ENCODE measurements at regions not wholly inside any gene's neighbourhood (a gene's known extent, or its start where the extent isn't known, plus 50 kb on each side); places are given as distances from the start of the nearest gene placed in this dataset.
A peak's percentile ranks its signal among the peaks of the same experiment; 100 is the strongest.

DNA sequence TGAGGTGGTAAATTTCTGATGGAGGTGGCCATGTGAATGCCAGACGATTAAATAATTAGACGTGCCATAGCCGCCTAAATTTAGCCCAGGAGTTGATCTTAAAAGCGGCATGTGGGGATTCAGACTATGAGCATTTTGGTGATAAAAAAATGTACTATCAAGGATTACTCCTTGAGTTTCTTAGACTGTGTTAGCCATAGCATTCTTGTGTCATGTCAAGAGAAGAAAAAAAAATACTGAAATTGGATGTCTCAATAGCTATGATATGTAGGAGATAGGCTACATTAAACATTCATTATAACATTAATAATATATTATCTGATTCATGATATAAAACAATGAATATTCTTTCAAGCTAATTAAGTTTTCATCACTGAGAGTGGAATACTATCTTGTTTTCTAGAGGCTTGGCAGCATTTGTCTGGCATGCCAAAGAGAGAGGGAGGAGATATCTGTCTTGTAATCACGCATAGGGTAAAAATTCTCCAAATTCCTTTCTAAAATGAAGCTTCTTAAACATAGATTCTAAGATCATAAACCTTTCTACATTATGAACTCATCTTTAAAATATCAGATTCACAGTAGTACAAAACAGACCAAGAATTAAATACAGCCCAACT lies 727.0 kb downstream of the C12orf50 start:
- DNase-seq (ENCODE audit: insufficient read length, low spot score): no peak
- TF ChIP-seq POLR2A (IDR thresholded peaks at IDR 0.05; ENCODE audit: low read depth, low read length): no peak
- no peak for FAIRE-seq

DNA sequence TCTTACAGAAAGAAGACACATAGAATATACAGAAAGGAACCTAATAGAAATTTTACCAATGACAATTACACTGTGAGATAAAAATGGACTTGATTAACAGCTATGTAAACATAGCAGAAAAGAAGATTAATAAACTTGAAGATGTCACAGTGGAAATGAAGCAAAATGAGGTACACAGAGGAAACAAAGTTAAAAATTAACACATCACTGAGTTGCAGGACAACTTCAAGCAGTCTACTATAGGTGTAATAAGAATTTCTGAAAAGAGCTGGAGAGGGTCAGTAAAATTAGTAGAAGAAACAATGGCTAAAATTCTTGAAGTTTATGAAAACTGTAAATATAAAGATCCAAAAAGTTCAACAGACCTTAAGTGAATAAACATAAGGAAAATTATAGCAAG lies 738.7 kb downstream of the C12orf50 start:
- no peak for FAIRE-seq
- no peak for DNase-seq (ENCODE audit: insufficient read length, low spot score)
- no peak for TF ChIP-seq POLR2A (IDR thresholded peaks at IDR 0.05; ENCODE audit: low read depth, low read length)

GRCh38 chr12:87283886-87284285 lies 745.3 kb downstream of the C12orf50 start:
- no peak for TF ChIP-seq POLR2A (IDR thresholded peaks at IDR 0.05; ENCODE audit: low read depth, low read length)
- FAIRE-seq: no peak
- DNase-seq (ENCODE audit: insufficient read length, low spot score): no peak

- DNase-seq (ENCODE audit: insufficient read length, low spot score) (no peak), FAIRE-seq (no peak)
- TF ChIP-seq POLR2A (IDR thresholded peaks at IDR 0.05; ENCODE audit: low read depth, low read length): no peak
These were observed 746.1 kb downstream of the C12orf50 start for GRCh38 chr12:87283111-87283510.

GRCh38 chr12:87280893-87281292 lies 748.3 kb downstream of the C12orf50 start:
- FAIRE-seq (peak; percentile 45), DNase-seq (ENCODE audit: insufficient read length, low spot score) (no peak)
- no peak for TF ChIP-seq POLR2A (IDR thresholded peaks at IDR 0.05; ENCODE audit: low read depth, low read length)

GRCh38 chr12:87280356-87280755 lies 748.8 kb downstream of the C12orf50 start:
- no peak for DNase-seq (ENCODE audit: insufficient read length, low spot score)
- no peak for TF ChIP-seq POLR2A (IDR thresholded peaks at IDR 0.05; ENCODE audit: low read depth, low read length)
- no peak for FAIRE-seq

GRCh38 chr12:87274594-87275245 lies 754.5 kb downstream of the C12orf50 start:
- DNase-seq (ENCODE audit: insufficient read length, low spot score): peak; percentile 0
- peak; percentile 60 for FAIRE-seq

DNA sequence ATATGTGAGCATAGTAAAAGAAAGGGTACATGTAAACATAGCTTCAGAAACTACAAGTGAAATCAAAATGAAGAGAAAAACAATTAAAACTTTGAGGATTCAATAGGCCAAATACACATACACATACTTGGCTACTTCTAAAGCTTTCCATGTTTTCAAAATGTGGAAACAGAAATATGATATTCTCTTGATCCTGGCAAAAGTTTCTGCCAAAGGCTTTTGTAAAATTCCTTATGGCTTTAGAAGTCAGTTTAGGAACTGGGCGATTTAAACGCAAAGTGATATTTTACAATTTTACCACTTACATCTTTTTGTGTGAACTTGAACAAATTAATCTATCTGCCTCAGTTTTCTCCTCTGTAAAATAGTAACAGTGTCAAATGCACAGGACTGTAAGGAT lies 756.4 kb downstream of the C12orf50 start:
- DNase-seq (ENCODE audit: insufficient read length, low spot score): no peak
- no peak for FAIRE-seq

More at GRCh38 chr12:87274594-87275245, 754.5 kb downstream of the C12orf50 start:
- TF ChIP-seq POLR2A (IDR thresholded peaks at IDR 0.05; ENCODE audit: low read depth, low read length): no peak

GRCh38 chr12:87270919-87271318 lies 758.3 kb downstream of the C12orf50 start:
- FAIRE-seq (peak; percentile 67), DNase-seq (ENCODE audit: insufficient read length, low spot score) (no peak)
- TF ChIP-seq POLR2A (IDR thresholded peaks at IDR 0.05; ENCODE audit: low read depth, low read length): no peak

More for the DNA sequence above, 756.4 kb downstream of the C12orf50 start:
- TF ChIP-seq POLR2A (IDR thresholded peaks at IDR 0.05; ENCODE audit: low read depth, low read length): no peak

DNA sequence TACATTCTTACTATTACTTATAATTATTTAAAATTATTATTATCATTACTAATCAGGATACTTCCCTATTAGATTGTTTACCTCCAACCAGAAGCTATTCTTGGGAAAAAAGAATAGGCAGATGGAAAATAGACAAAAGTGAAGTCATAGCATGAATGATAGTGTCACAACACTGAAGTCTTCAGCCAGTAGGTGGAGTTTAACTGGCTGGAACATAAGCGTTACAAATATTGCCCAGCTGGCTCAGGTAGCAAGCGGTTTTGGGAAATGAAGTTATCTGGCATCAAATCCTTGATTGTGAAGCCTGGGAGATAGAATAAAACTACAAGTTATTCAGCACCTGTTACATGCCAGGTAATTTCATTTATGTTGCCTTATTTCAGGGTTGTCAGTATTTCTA lies 762.9 kb downstream of the C12orf50 start:
- no peak for DNase-seq (ENCODE audit: insufficient read length, low spot score)
- no peak for FAIRE-seq

DNA sequence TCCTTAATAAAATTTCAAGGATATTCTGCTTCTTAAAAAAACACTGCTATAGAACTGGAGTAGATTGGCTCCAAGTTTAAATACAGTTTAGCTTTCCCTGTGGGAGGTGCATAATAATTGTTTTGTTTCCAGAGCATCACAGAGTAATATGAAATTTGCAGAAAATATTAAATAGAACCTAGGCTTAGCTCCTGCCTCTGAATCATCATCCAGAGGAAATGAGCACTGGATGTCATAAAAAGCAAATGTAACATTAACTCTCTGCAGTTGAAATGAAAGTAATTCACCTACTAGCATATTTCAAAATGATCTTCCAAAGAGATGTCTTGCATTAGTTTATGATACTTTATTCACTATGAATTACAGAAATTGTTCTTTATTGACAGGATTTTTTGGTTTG lies 769.8 kb downstream of the C12orf50 start:
- no peak for DNase-seq (ENCODE audit: insufficient read length, low spot score)
- FAIRE-seq: no peak
- no peak for TF ChIP-seq POLR2A (IDR thresholded peaks at IDR 0.05; ENCODE audit: low read depth, low read length)

More for the DNA sequence above, 762.9 kb downstream of the C12orf50 start:
- TF ChIP-seq POLR2A (IDR thresholded peaks at IDR 0.05; ENCODE audit: low read depth, low read length): no peak

DNA sequence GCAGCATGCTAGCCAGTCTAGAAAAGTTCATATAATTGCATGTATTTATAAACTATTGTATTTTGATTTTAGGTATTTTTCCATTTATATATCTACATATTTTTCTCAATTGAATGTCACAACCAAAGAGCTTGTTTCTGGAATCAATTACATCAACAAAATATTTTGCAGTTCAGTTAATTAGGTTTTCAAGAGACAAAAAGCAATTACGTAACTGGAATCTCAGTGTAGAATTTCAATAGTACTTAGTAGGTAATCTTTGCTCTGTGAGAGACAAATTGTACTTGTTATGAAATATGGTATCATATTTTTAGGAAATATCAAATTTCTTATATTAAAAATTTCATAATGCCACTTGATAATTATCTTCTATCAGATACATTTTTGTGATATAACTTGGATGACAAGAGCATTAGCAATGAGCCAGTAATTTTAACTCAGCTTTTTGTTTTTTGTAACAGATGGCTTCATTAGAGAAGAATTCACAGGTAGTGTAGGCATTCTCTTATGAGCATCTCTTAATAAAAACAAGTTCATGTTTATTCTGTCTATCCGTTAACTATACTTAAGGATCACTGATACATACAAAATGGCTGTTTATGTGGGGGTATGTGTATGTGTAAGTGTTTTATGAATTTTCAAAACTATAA lies 774.7 kb downstream of the C12orf50 start:
- TF ChIP-seq POLR2A (IDR thresholded peaks at IDR 0.05; ENCODE audit: low read depth, low read length): no peak
- FAIRE-seq (no peak), DNase-seq (ENCODE audit: insufficient read length, low spot score) (no peak)

DNA sequence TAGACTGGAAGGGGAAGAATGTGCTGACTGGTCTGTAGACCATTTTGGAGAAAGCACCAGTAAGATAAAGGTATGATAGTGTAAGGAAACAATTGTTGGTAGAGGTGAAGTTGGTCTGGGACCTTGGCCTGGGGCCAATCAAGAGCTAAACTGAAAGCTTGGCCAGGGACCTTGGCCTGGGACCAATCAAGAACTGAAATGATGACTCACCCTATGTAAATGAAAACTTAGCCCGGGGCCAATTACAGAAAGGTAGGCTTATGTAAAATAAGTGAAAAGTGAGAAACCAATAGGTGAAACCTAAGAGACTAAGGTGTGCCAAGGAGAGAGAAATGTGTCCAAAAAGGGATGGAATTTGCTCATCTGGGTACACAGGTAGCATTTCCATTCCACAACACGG lies 776.0 kb downstream of the C12orf50 start:
- TF ChIP-seq POLR2A (IDR thresholded peaks at IDR 0.05; ENCODE audit: low read depth, low read length): no peak
- no peak for DNase-seq (ENCODE audit: insufficient read length, low spot score)
- FAIRE-seq: no peak

GRCh38 chr12:87246726-87247125 lies 782.5 kb downstream of the C12orf50 start:
- no peak for TF ChIP-seq POLR2A (IDR thresholded peaks at IDR 0.05; ENCODE audit: low read depth, low read length)
- FAIRE-seq: no peak
- no peak for DNase-seq (ENCODE audit: insufficient read length, low spot score)

DNA sequence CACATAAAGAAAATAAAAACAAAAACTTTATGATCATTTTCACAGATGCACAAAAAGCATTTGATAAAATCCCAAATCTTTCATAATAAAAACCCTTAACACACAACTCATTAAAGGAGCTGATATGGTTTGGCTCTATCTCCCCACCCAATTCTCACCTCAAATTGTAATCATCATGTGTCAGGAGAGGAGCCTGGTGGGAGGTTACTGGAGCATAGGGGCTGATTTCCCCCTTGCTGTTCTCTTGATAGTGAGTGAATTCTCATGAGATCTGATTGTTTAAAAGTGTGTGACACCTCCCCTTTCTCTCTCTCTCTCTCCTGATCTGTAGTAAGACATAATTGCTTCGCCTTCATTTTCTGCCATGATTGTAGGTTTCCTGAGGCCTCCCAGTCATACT lies 790.7 kb downstream of the C12orf50 start:
- TF ChIP-seq POLR2A (IDR thresholded peaks at IDR 0.05; ENCODE audit: low read depth, low read length): no peak
- no peak for FAIRE-seq
- DNase-seq (ENCODE audit: insufficient read length, low spot score): no peak

All from H54 (cell line).